ENCODE measurements at regions not wholly inside any gene's neighbourhood (a gene's known extent, or its start where the extent isn't known, plus 50 kb on each side); places are given as distances from the start of the nearest gene placed in this dataset.
"Not testable (repeated sequence)": the region's sequence is repeated elsewhere in the genome, so short reads cannot be mapped to it uniquely, and the experiment has no call there.

GRCh38 chr5:17854901-17855300 is 220.6 kb downstream of the TAF11L14 start:
- Histone ChIP-seq H3K79me2 (ENCODE audit: control insufficient read depth, insufficient read depth, low read length) (no peaks in the 10 kb centered on the region), H3K27ac (ENCODE audit: control insufficient read depth, insufficient read depth, low read length) (no peak overlapping the region), H3K36me3 (ENCODE audit: control insufficient read depth in 2 of 2, extremely low read depth in 1 of 2, insufficient read depth in 2 of 2, low read length in 2 of 2) (no peaks in the 10 kb centered on the region), H3K4me1 (ENCODE audit: control insufficient read depth, extremely low read depth, insufficient read depth, low read length) (no peaks in the 10 kb centered on the region), H3K4me3 (ENCODE audit: control insufficient read depth in 2 of 3, extremely low read depth in 1 of 3, insufficient read depth in 2 of 3, low read depth in 1 of 3, low read length in 3 of 3) (no peak overlapping the region), H3K9me3 (ENCODE audit: control insufficient read depth, low read depth, low read length) (no peaks in the 10 kb centered on the region), H4K20me1 (ENCODE audit: control insufficient read depth, extremely low read depth, insufficient read depth, low read length) (no peaks in the 10 kb centered on the region), H2AFZ (ENCODE audit: control insufficient read depth, low read length) (no peak overlapping the region), H3K4me2 (ENCODE audit: control insufficient read depth, extremely low read depth, insufficient read depth, low read depth, low read length) (no peak overlapping the region), H3K9me1 (ENCODE audit: control insufficient read depth, extremely low read depth, insufficient read depth, low read length) (no peaks in the 10 kb centered on the region), H3K27me3 (ENCODE audit: control insufficient read depth, extremely low read depth, insufficient read depth, low read length) (no peaks in the 10 kb centered on the region), H3K9ac (ENCODE audit: control insufficient read depth, extremely low read depth, insufficient read depth, low read length) (no peak overlapping the region)
- dilution Hi-C loops (cut with MboI; ENCODE audit: extremely low pct_ligation_motif_present, low sequenced_read_pairs) = no loop called here
- no peak for TF ChIP-seq CTCF (optimal IDR thresholded peaks at IDR 0.05 in 1 of 3, IDR thresholded peaks at IDR 0.05 in 1 of 3, conservative IDR thresholded peaks at IDR 0.05 in 1 of 3; ENCODE audit: extremely low read depth in 1 of 3, insufficient read depth in 2 of 3, low read length in 3 of 3)
- TF ChIP-seq EZH2 (IDR thresholded peaks at IDR 0.05; ENCODE audit: low read length) = no peak
- no peak for DNase-seq (ENCODE audit: low read depth, low spot score)
- FAIRE-seq = no peak

GRCh38 chr5:17860660-17861315 is 226.5 kb downstream of the TAF11L14 start:
- no peaks in the 10 kb centered on the region for H3K79me2 ChIP-seq (ENCODE audit: control insufficient read depth, insufficient read depth, low read length)
- no peak overlapping the region for H3K9ac ChIP-seq (ENCODE audit: control insufficient read depth, extremely low read depth, insufficient read depth, low read length)
- H2AFZ ChIP-seq (ENCODE audit: control insufficient read depth, low read length) = no peak overlapping the region
- dilution Hi-C loops (cut with MboI; ENCODE audit: extremely low pct_ligation_motif_present, low sequenced_read_pairs) = no loop called here
- H4K20me1 ChIP-seq (ENCODE audit: control insufficient read depth, extremely low read depth, insufficient read depth, low read length) = no peaks in the 10 kb centered on the region
- H3K27ac ChIP-seq (ENCODE audit: control insufficient read depth, insufficient read depth, low read length) = no peak overlapping the region
- no peak for DNase-seq (ENCODE audit: low read depth, low spot score)
- H3K4me3 ChIP-seq (ENCODE audit: control insufficient read depth in 2 of 3, extremely low read depth in 1 of 3, insufficient read depth in 2 of 3, low read depth in 1 of 3, low read length in 3 of 3) = no peak overlapping the region
- H3K9me1 ChIP-seq (ENCODE audit: control insufficient read depth, extremely low read depth, insufficient read depth, low read length) = no peaks in the 10 kb centered on the region
- no peak for TF ChIP-seq CTCF (optimal IDR thresholded peaks at IDR 0.05 in 1 of 3, IDR thresholded peaks at IDR 0.05 in 1 of 3, conservative IDR thresholded peaks at IDR 0.05 in 1 of 3; ENCODE audit: extremely low read depth in 1 of 3, insufficient read depth in 2 of 3, low read length in 3 of 3)
- TF ChIP-seq EZH2 (IDR thresholded peaks at IDR 0.05; ENCODE audit: low read length) = no peak
- H3K9me3 ChIP-seq (ENCODE audit: control insufficient read depth, low read depth, low read length) = peaks cover 3% of the 10 kb centered on the region
- no peaks in the 10 kb centered on the region for H3K36me3 ChIP-seq (ENCODE audit: control insufficient read depth in 2 of 2, extremely low read depth in 1 of 2, insufficient read depth in 2 of 2, low read length in 2 of 2)
- no peaks in the 10 kb centered on the region for H3K27me3 ChIP-seq (ENCODE audit: control insufficient read depth, extremely low read depth, insufficient read depth, low read length)
- H3K4me1 ChIP-seq (ENCODE audit: control insufficient read depth, extremely low read depth, insufficient read depth, low read length) = peaks cover 2% of the 10 kb centered on the region
- H3K4me2 ChIP-seq (ENCODE audit: control insufficient read depth, extremely low read depth, insufficient read depth, low read depth, low read length) = no peak overlapping the region
- FAIRE-seq = no peak

- DNase-seq (ENCODE audit: low read depth, low spot score); H3K27me3 ChIP-seq (ENCODE audit: control insufficient read depth, extremely low read depth, insufficient read depth, low read length); H3K4me1 ChIP-seq (ENCODE audit: control insufficient read depth, extremely low read depth, insufficient read depth, low read length); H3K4me3 ChIP-seq (ENCODE audit: control insufficient read depth in 2 of 3, extremely low read depth in 1 of 3, insufficient read depth in 2 of 3, low read depth in 1 of 3, low read length in 3 of 3); H3K9me1 ChIP-seq (ENCODE audit: control insufficient read depth, extremely low read depth, insufficient read depth, low read length); FAIRE-seq; dilution Hi-C loops (cut with MboI; ENCODE audit: extremely low pct_ligation_motif_present, low sequenced_read_pairs); H2AFZ ChIP-seq (ENCODE audit: control insufficient read depth, low read length); H3K36me3 ChIP-seq (ENCODE audit: control insufficient read depth in 2 of 2, extremely low read depth in 1 of 2, insufficient read depth in 2 of 2, low read length in 2 of 2); H3K9me3 ChIP-seq (ENCODE audit: control insufficient read depth, low read depth, low read length); H3K9ac ChIP-seq (ENCODE audit: control insufficient read depth, extremely low read depth, insufficient read depth, low read length); H4K20me1 ChIP-seq (ENCODE audit: control insufficient read depth, extremely low read depth, insufficient read depth, low read length); H3K27ac ChIP-seq (ENCODE audit: control insufficient read depth, insufficient read depth, low read length); H3K4me2 ChIP-seq (ENCODE audit: control insufficient read depth, extremely low read depth, insufficient read depth, low read depth, low read length); H3K79me2 ChIP-seq (ENCODE audit: control insufficient read depth, insufficient read depth, low read length): not testable (repeated sequence)
Observed at GRCh38 chr5:17864903-17865302, 230.6 kb downstream of the TAF11L14 start.

- peak overlapping the region; percentile 26 for H2AFZ ChIP-seq (ENCODE audit: control insufficient read depth, low read length)
- H3K4me1 ChIP-seq (ENCODE audit: control insufficient read depth, extremely low read depth, insufficient read depth, low read length); H3K27ac ChIP-seq (ENCODE audit: control insufficient read depth, insufficient read depth, low read length); H4K20me1 ChIP-seq (ENCODE audit: control insufficient read depth, extremely low read depth, insufficient read depth, low read length); DNase-seq (ENCODE audit: low read depth, low spot score); H3K4me3 ChIP-seq (ENCODE audit: control insufficient read depth in 2 of 3, extremely low read depth in 1 of 3, insufficient read depth in 2 of 3, low read depth in 1 of 3, low read length in 3 of 3); H3K79me2 ChIP-seq (ENCODE audit: control insufficient read depth, insufficient read depth, low read length); H3K9me3 ChIP-seq (ENCODE audit: control insufficient read depth, low read depth, low read length); H3K27me3 ChIP-seq (ENCODE audit: control insufficient read depth, extremely low read depth, insufficient read depth, low read length); FAIRE-seq; H3K9me1 ChIP-seq (ENCODE audit: control insufficient read depth, extremely low read depth, insufficient read depth, low read length); H3K4me2 ChIP-seq (ENCODE audit: control insufficient read depth, extremely low read depth, insufficient read depth, low read depth, low read length); H3K9ac ChIP-seq (ENCODE audit: control insufficient read depth, extremely low read depth, insufficient read depth, low read length); H3K36me3 ChIP-seq (ENCODE audit: control insufficient read depth in 2 of 2, extremely low read depth in 1 of 2, insufficient read depth in 2 of 2, low read length in 2 of 2); dilution Hi-C loops (cut with MboI; ENCODE audit: extremely low pct_ligation_motif_present, low sequenced_read_pairs): not testable (repeated sequence)
Observed at GRCh38 chr5:17865966-17866365, 231.7 kb downstream of the TAF11L14 start.
